GM23338 (cell line): ENCODE measurements at regions not wholly inside any gene's neighbourhood (a gene's known extent, or its start where the extent isn't known, plus 50 kb on each side); places are given as distances from the start of the nearest gene placed in this dataset.

Source experiments
- ATAC-seq: fragments of 200-7000 bp; cut with Tn5 transposase; 3 replicates; pipeline ENCODE4 v1.9.1; 2020
- DNase-seq: peaks from one replicate; pipeline ENCODE4 v3.0.0-alpha.2; 2015; ENCODE audit warnings: low spot score
- H2AFZ ChIP-seq: fragments of 200-600 bp; sonication (generic); 2 replicates; pipeline ENCODE4 v1.8.0; 2016; ENCODE audit warnings: antibody characterized with exemption, mild to moderate bottlenecking, moderate library complexity
- H3F3A ChIP-seq: fragments of 200-600 bp; sonication (generic); replicated peaks from 2 replicates; pipeline ENCODE4 v1.8.0; 2017; ENCODE audit warnings: antibody characterized with exemption, mixed run types, low read depth
- H3K27ac ChIP-seq: fragments of 200-600 bp; sonication (generic); 2 replicates; pipeline ENCODE4 v1.6.1; 2016; ENCODE audit warnings: low read depth
- H3K27me3 ChIP-seq: fragments of 200-600 bp; sonication (generic); 2 replicates; pipeline ENCODE4 v1.8.0; 2016; ENCODE audit warnings: mild to moderate bottlenecking, mixed run types, moderate library complexity; ENCODE audit not compliant: insufficient read depth
- H3K36me3 ChIP-seq: fragments of 200-600 bp; sonication (generic); 2 replicates; pipeline ENCODE4 v1.8.0; 2016; ENCODE audit warnings: mild to moderate bottlenecking; ENCODE audit not compliant: insufficient read depth
- H3K4me1 ChIP-seq: fragments of 200-600 bp; sonication (generic); 2 replicates; pipeline ENCODE4 v1.8.0; 2016; ENCODE audit warnings: mild to moderate bottlenecking, moderate library complexity; ENCODE audit not compliant: insufficient read depth
- H3K4me2 ChIP-seq: fragments of 200-600 bp; sonication (generic); 2 replicates; pipeline ENCODE4 v1.7.1; 2017; ENCODE audit warnings: mixed run types
- H3K4me3 ChIP-seq: fragments of 200-600 bp; sonication (generic); 2 replicates; pipeline ENCODE4 v1.6.1; 2016; ENCODE audit warnings: mixed run types
- H3K79me2 ChIP-seq: fragments of 200-600 bp; sonication (generic); replicated peaks from 2 replicates; pipeline ENCODE4 v1.8.0; 2017; ENCODE audit warnings: mild to moderate bottlenecking; ENCODE audit not compliant: insufficient read depth
- H3K9me2 ChIP-seq: fragments of 200-600 bp; sonication (generic); 2 replicates; pipeline ENCODE4 v1.8.0; 2017; ENCODE audit not compliant: insufficient read depth
- H4K20me1 ChIP-seq: fragments of 200-600 bp; sonication (generic); replicated peaks from 2 replicates; pipeline ENCODE4 v1.8.0; 2017; ENCODE audit warnings: mild to moderate bottlenecking; ENCODE audit not compliant: insufficient read depth
- H3K27ac Mint-ChIP-seq: 2 replicates; pipeline ENCODE4 v1.8.0; 2020; ENCODE audit warnings: inconsistent platforms, mild to moderate bottlenecking, moderate library complexity, mixed read lengths
- H3K27me3 Mint-ChIP-seq: 3 replicates; pipeline ENCODE4 v1.8.0; 2022; ENCODE audit warnings: low read depth, mild to moderate bottlenecking, moderate library complexity, mixed read lengths, inconsistent platforms; ENCODE audit not compliant: insufficient read depth, poor library complexity
- H3K36me3 Mint-ChIP-seq: 3 replicates; pipeline ENCODE4 v1.8.0; 2021; ENCODE audit warnings: low read depth, mild to moderate bottlenecking, inconsistent platforms, moderate library complexity, mixed read lengths
- H3K4me1 Mint-ChIP-seq: 3 replicates; pipeline ENCODE4 v1.8.0; 2020; ENCODE audit warnings: mild to moderate bottlenecking, inconsistent platforms, mixed read lengths
- H3K4me3 Mint-ChIP-seq: 3 replicates; pipeline ENCODE4 v1.8.0; 2021; ENCODE audit warnings: moderate library complexity, mild to moderate bottlenecking, inconsistent platforms, mixed read lengths
- H3K9me3 Mint-ChIP-seq: 3 replicates; pipeline ENCODE4 v1.8.0; 2020; ENCODE audit warnings: moderate library complexity, mild to moderate bottlenecking, inconsistent platforms, mixed read lengths
- EZH2phosphoT487 ChIP-seq: fragments of 200-600 bp; sonication (generic); IDR thresholded peaks from one replicate; pipeline ENCODE4 v1.8.1; 2018; ENCODE audit warnings: antibody characterized with exemption; ENCODE audit not compliant: unreplicated experiment
- STAT1 ChIP-seq: IDR thresholded peaks from one replicate; pipeline ENCODE4 v1.6.1; 2016; ENCODE audit warnings: antibody characterized with exemption; ENCODE audit not compliant: unreplicated experiment
- TF ChIP-seq, protein P1 (sequence below): fragments of 250-450 bp; sonication (Bioruptor Pico); IDR thresholded peaks from 2 replicates; pipeline ENCODE4 v1.5.0; 2020; ENCODE audit warnings: mild to moderate bottlenecking, moderate library complexity
- TF ChIP-seq, protein P2 (sequence below): IDR thresholded peaks from one replicate; pipeline ENCODE4 v1.6.1; 2018; ENCODE audit warnings: antibody characterized with exemption; ENCODE audit not compliant: unreplicated experiment

DNA sequence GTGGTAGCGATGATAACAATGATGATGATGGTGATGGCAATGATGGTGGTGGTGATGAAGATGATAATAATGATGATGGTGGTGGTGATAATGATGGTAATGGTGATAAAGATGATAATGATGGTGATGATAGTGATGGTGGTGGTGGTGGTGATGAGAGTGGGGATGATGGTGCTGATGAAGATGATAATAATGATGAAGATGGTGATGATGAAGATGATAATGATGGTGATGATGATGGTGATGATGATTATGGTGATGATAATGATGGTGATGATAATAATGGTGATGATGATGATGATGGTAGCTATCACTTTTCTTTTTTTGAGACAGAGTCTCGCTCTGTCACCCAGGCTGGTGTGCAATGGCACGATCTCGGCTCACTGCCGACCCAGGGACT is 144.5 kb upstream of the PCBD1 start:
- no peaks in the 10 kb centered on the region for H3K36me3 Mint-ChIP-seq
- H3K9me3 Mint-ChIP-seq: no peaks in the 10 kb centered on the region
- no peak for ATAC-seq
- no peak overlapping the region for H3K27ac ChIP-seq
- no peak overlapping the region for H3K27ac Mint-ChIP-seq
- peaks cover 2% of the 10 kb centered on the region for H3K27me3 Mint-ChIP-seq
- H2AFZ ChIP-seq: no peak overlapping the region
- no peaks in the 10 kb centered on the region for H4K20me1 ChIP-seq
- no peaks in the 10 kb centered on the region for H3K36me3 ChIP-seq
- H3K79me2 ChIP-seq: no peaks in the 10 kb centered on the region
- TF ChIP-seq, protein P1, sequence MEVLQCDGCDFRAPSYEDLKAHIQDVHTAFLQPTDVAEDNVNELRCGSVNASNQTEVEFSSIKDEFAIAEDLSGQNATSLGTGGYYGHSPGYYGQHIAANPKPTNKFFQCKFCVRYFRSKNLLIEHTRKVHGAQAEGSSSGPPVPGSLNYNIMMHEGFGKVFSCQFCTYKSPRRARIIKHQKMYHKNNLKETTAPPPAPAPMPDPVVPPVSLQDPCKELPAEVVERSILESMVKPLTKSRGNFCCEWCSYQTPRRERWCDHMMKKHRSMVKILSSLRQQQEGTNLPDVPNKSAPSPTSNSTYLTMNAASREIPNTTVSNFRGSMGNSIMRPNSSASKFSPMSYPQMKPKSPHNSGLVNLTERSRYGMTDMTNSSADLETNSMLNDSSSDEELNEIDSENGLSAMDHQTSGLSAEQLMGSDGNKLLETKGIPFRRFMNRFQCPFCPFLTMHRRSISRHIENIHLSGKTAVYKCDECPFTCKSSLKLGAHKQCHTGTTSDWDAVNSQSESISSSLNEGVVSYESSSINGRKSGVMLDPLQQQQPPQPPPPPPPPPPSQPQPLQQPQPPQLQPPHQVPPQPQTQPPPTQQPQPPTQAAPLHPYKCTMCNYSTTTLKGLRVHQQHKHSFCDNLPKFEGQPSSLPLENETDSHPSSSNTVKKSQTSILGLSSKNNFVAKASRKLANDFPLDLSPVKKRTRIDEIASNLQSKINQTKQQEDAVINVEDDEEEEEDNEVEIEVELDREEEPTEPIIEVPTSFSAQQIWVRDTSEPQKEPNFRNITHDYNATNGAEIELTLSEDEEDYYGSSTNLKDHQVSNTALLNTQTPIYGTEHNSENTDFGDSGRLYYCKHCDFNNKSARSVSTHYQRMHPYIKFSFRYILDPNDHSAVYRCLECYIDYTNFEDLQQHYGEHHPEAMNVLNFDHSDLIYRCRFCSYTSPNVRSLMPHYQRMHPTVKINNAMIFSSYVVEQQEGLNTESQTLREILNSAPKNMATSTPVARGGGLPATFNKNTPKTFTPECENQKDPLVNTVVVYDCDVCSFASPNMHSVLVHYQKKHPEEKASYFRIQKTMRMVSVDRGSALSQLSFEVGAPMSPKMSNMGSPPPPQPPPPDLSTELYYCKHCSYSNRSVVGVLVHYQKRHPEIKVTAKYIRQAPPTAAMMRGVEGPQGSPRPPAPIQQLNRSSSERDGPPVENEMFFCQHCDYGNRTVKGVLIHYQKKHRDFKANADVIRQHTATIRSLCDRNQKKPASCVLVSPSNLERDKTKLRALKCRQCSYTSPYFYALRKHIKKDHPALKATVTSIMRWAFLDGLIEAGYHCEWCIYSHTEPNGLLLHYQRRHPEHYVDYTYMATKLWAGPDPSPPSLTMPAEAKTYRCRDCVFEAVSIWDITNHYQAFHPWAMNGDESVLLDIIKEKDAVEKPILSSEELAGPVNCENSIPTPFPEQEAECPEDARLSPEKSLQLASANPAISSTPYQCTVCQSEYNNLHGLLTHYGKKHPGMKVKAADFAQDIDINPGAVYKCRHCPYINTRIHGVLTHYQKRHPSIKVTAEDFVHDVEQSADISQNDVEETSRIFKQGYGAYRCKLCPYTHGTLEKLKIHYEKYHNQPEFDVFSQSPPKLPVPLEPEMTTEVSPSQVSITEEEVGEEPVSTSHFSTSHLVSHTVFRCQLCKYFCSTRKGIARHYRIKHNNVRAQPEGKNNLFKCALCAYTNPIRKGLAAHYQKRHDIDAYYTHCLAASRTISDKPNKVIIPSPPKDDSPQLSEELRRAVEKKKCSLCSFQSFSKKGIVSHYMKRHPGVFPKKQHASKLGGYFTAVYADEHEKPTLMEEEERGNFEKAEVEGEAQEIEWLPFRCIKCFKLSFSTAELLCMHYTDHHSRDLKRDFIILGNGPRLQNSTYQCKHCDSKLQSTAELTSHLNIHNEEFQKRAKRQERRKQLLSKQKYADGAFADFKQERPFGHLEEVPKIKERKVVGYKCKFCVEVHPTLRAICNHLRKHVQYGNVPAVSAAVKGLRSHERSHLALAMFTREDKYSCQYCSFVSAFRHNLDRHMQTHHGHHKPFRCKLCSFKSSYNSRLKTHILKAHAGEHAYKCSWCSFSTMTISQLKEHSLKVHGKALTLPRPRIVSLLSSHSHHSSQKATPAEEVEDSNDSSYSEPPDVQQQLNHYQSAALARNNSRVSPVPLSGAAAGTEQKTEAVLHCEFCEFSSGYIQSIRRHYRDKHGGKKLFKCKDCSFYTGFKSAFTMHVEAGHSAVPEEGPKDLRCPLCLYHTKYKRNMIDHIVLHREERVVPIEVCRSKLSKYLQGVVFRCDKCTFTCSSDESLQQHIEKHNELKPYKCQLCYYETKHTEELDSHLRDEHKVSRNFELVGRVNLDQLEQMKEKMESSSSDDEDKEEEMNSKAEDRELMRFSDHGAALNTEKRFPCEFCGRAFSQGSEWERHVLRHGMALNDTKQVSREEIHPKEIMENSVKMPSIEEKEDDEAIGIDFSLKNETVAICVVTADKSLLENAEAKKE: no peak
- TF ChIP-seq, protein P2, sequence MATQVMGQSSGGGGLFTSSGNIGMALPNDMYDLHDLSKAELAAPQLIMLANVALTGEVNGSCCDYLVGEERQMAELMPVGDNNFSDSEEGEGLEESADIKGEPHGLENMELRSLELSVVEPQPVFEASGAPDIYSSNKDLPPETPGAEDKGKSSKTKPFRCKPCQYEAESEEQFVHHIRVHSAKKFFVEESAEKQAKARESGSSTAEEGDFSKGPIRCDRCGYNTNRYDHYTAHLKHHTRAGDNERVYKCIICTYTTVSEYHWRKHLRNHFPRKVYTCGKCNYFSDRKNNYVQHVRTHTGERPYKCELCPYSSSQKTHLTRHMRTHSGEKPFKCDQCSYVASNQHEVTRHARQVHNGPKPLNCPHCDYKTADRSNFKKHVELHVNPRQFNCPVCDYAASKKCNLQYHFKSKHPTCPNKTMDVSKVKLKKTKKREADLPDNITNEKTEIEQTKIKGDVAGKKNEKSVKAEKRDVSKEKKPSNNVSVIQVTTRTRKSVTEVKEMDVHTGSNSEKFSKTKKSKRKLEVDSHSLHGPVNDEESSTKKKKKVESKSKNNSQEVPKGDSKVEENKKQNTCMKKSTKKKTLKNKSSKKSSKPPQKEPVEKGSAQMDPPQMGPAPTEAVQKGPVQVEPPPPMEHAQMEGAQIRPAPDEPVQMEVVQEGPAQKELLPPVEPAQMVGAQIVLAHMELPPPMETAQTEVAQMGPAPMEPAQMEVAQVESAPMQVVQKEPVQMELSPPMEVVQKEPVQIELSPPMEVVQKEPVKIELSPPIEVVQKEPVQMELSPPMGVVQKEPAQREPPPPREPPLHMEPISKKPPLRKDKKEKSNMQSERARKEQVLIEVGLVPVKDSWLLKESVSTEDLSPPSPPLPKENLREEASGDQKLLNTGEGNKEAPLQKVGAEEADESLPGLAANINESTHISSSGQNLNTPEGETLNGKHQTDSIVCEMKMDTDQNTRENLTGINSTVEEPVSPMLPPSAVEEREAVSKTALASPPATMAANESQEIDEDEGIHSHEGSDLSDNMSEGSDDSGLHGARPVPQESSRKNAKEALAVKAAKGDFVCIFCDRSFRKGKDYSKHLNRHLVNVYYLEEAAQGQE: no peak
- TF ChIP-seq STAT1 (no peak), EZH2phosphoT487 (no peak)
- no peaks in the 10 kb centered on the region for H3K27me3 ChIP-seq
- no peaks in the 10 kb centered on the region for H3K4me1 ChIP-seq
- no peak overlapping the region for H3K4me3 ChIP-seq
- no peaks in the 10 kb centered on the region for H3K4me1 Mint-ChIP-seq
- no peak overlapping the region for H3K4me3 Mint-ChIP-seq
- H3K9me2 ChIP-seq: no peaks in the 10 kb centered on the region
- no peak overlapping the region for H3K4me2 ChIP-seq
- H3F3A ChIP-seq: no peaks in the 10 kb centered on the region
- DNase-seq: no peak
